PFSK-1 (cell line): ENCODE measurements at regions not wholly inside any gene's neighbourhood (a gene's known extent, or its start where the extent isn't known, plus 50 kb on each side); places are given as distances from the start of the nearest gene placed in this dataset.

Experiments
- FOXP2 ChIP-seq: optimal IDR thresholded peaks from 2 replicates; pipeline ENCODE3; 2011; ENCODE audit warnings: borderline replicate concordance, control low read depth, inconsistent platforms; ENCODE audit not compliant: insufficient read depth; ENCODE audit errors: extremely low read length, extremely low read depth
- POLR2AphosphoS5 ChIP-seq: IDR thresholded peaks from 2 replicates; pipeline ENCODE4 v1.6.1; 2012; ENCODE audit warnings: low read depth, mild to moderate bottlenecking, control low read depth, low read length, moderate library complexity
- SIN3A ChIP-seq: IDR thresholded peaks from 2 replicates; pipeline ENCODE4 v1.6.1; 2012; ENCODE audit warnings: mild to moderate bottlenecking, low read length, moderate library complexity, borderline replicate concordance; ENCODE audit not compliant: insufficient read depth
- TAF1 ChIP-seq: IDR thresholded peaks from 2 replicates; pipeline ENCODE4 v1.6.1; 2012; ENCODE audit warnings: low read length, control low read depth, borderline replicate concordance; ENCODE audit not compliant: insufficient read depth
- TF ChIP-seq, protein P1 (sequence below), 2 experiments: IDR thresholded peaks; 2 replicates each; pipeline versions ENCODE4 v1.6.1 to v1.8.0; 2011 to 2012; ENCODE audit warnings: low read depth in 2 of 2, low read length in 2 of 2, control low read depth in 1 of 2, inconsistent platforms in 1 of 2, mild to moderate bottlenecking in 1 of 2, moderate library complexity in 1 of 2; ENCODE audit not compliant: insufficient read depth in 1 of 2

- TF ChIP-seq, protein P1, sequence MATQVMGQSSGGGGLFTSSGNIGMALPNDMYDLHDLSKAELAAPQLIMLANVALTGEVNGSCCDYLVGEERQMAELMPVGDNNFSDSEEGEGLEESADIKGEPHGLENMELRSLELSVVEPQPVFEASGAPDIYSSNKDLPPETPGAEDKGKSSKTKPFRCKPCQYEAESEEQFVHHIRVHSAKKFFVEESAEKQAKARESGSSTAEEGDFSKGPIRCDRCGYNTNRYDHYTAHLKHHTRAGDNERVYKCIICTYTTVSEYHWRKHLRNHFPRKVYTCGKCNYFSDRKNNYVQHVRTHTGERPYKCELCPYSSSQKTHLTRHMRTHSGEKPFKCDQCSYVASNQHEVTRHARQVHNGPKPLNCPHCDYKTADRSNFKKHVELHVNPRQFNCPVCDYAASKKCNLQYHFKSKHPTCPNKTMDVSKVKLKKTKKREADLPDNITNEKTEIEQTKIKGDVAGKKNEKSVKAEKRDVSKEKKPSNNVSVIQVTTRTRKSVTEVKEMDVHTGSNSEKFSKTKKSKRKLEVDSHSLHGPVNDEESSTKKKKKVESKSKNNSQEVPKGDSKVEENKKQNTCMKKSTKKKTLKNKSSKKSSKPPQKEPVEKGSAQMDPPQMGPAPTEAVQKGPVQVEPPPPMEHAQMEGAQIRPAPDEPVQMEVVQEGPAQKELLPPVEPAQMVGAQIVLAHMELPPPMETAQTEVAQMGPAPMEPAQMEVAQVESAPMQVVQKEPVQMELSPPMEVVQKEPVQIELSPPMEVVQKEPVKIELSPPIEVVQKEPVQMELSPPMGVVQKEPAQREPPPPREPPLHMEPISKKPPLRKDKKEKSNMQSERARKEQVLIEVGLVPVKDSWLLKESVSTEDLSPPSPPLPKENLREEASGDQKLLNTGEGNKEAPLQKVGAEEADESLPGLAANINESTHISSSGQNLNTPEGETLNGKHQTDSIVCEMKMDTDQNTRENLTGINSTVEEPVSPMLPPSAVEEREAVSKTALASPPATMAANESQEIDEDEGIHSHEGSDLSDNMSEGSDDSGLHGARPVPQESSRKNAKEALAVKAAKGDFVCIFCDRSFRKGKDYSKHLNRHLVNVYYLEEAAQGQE (IDR thresholded peaks at IDR 0.05; ENCODE audit: insufficient read depth in 1 of 2, low read depth in 2 of 2, low read length in 2 of 2), result no peak
- TF ChIP-seq POLR2AphosphoS5 (no peak), FOXP2 (no peak), SIN3A (no peak), TAF1 (no peak)
These were observed 472.0 kb upstream of the TBX3 start for GRCh38 chr12:115155665-115156645.

DNA sequence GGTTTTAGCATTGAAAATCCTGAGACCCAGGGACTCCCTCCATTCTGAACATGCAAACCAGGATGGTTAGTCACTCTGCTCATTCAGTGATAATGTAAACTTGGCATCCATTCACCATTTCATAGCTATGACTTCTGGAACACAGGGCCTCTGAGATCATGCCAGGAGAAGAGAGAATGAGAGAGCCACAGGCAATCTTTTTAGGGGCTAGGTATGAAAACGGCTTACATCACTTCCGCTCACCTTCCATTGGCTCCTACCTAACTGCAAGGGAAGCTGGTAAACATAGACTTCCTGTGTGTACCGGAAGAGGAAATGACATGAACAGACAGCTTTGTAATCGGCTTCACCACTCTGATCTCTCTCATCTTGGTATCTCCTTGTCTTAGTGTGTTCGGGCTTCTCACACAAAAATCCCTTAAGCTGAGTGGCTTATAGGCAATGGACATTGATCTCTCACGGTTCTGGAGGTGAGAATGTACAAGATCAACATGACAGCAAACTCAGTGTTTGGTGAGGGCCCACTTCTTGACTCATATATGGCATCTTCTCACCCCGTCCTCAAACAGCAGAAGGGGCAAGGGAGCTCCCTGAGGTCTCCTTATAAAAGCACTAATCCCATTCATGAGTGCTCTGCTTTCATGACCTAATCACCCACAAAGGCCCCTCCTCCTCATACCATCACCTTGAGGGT lies 465.9 kb upstream of the TBX3 start:
- TF ChIP-seq POLR2AphosphoS5 (no peak), TAF1 (no peak), SIN3A (no peak), FOXP2 (no peak)
- TF ChIP-seq, protein P1 (IDR thresholded peaks at IDR 0.05; ENCODE audit: insufficient read depth in 1 of 2, low read depth in 2 of 2, low read length in 2 of 2), result no peak

- TF ChIP-seq TAF1 (no peak), POLR2AphosphoS5 (no peak), SIN3A (no peak), FOXP2 (no peak)
- TF ChIP-seq, protein P1 (IDR thresholded peaks at IDR 0.05; ENCODE audit: insufficient read depth in 1 of 2, low read depth in 2 of 2, low read length in 2 of 2), result no peak
These were observed 465.3 kb upstream of the TBX3 start for GRCh38 chr12:115149279-115149678.

DNA sequence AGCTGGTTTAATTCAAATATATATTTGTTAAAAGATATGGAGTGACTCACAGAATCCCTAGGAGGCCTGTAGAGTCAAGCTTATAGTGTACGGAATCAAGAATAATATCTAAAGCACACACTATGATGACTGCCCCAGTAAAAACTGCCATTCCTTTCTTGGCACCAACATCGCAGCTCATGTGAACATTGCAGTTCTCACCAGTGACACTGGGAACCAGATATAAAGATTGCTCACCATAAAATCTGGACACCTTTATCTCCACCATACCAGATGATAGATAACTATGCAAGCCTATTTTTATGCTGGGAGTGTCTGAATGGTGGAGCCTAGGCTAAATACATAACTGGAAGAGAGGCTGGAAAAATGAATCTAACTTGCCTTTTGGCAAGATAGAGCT lies 463.9 kb upstream of the TBX3 start:
- TF ChIP-seq POLR2AphosphoS5 (no peak), SIN3A (no peak), TAF1 (no peak), FOXP2 (no peak)
- TF ChIP-seq, protein P1 (IDR thresholded peaks at IDR 0.05; ENCODE audit: insufficient read depth in 1 of 2, low read depth in 2 of 2, low read length in 2 of 2), result no peak
